ENCODE measurements at regions not wholly inside any gene's neighbourhood (a gene's known extent, or its start where the extent isn't known, plus 50 kb on each side); places are given as distances from the start of the nearest gene placed in this dataset.

DNA sequence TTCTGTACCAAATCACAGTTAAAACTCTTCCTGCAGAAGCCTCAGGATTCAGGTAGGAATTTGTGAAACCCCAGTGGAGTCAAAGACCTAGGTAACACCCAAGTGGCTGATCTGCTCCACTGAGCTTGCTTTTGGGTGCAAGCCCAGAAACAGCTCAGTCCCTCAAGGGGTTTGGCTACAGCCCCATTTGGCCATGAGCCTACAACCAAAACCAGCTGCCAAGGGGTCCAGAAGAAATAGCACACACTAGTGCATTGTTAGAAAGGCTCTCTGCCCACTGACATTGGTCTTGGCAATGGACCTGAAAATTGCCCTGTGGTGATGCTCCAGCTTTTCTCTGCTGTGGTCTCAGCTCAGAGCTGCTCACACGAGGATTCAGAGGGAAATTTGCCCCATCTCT is 577.4 kb upstream of the INTU start:
- Histone ChIP-seq H3K4me1 (no peaks in the 10 kb centered on the region), H3K27ac (no peak overlapping the region), H3K36me3 (ENCODE audit: insufficient read depth in 1 of 2, low read depth in 1 of 2) (no peaks in the 10 kb centered on the region), H3K9me3 (peaks cover 12% of the 10 kb centered on the region), H3K4me3 (no peak overlapping the region), H3K27me3 (ENCODE audit: insufficient read depth in 3 of 3, low read length in 2 of 3) (no peaks in the 10 kb centered on the region)
- ATAC-seq (no peak), DNase-seq (no peak)
- WGBS, 3 donors, result 12 to 23% (median 20%) methylated on average over 1 of the region's 1 CpG
- TF ChIP-seq, protein P1, sequence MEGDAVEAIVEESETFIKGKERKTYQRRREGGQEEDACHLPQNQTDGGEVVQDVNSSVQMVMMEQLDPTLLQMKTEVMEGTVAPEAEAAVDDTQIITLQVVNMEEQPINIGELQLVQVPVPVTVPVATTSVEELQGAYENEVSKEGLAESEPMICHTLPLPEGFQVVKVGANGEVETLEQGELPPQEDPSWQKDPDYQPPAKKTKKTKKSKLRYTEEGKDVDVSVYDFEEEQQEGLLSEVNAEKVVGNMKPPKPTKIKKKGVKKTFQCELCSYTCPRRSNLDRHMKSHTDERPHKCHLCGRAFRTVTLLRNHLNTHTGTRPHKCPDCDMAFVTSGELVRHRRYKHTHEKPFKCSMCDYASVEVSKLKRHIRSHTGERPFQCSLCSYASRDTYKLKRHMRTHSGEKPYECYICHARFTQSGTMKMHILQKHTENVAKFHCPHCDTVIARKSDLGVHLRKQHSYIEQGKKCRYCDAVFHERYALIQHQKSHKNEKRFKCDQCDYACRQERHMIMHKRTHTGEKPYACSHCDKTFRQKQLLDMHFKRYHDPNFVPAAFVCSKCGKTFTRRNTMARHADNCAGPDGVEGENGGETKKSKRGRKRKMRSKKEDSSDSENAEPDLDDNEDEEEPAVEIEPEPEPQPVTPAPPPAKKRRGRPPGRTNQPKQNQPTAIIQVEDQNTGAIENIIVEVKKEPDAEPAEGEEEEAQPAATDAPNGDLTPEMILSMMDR (IDR thresholded peaks at IDR 0.05), result no peak
- intact Hi-C loops (cut with DNase I), result no loop called here

DNA sequence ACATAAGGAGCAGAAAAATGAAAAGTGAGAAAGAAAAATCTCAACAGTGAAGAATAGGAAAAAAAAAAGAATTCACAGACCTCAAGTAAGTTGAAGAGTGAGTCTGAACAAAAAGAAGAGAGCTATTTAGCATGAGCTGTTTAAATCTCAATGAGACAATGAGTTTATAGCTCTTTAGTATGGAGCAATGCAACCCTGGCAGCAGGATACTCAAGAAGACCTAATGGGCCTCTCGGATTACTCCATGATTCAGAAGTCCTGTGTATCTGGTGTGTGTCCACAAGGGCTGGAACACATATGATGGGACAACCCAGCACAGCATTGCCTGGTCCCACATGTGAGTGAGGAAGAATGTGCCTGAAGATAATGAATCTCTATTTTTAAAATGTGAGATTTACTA is 563.1 kb upstream of the INTU start:
- 77 to 82% (median 79%) methylated on average over 1 of the region's 1 CpG for WGBS, 3 donors
- Histone ChIP-seq H3K4me3 (no peak overlapping the region), H3K36me3 (ENCODE audit: insufficient read depth in 1 of 2, low read depth in 1 of 2) (no peaks in the 10 kb centered on the region), H3K4me1 (no peaks in the 10 kb centered on the region), H3K27me3 (ENCODE audit: insufficient read depth in 3 of 3, low read length in 2 of 3) (no peaks in the 10 kb centered on the region), H3K27ac (no peak overlapping the region), H3K9me3 (no peaks in the 10 kb centered on the region)
- DNase-seq (no peak), ATAC-seq (no peak)
- intact Hi-C loops (cut with DNase I), result no loop called here
- TF ChIP-seq, protein P1 (IDR thresholded peaks at IDR 0.05), result no peak

DNA sequence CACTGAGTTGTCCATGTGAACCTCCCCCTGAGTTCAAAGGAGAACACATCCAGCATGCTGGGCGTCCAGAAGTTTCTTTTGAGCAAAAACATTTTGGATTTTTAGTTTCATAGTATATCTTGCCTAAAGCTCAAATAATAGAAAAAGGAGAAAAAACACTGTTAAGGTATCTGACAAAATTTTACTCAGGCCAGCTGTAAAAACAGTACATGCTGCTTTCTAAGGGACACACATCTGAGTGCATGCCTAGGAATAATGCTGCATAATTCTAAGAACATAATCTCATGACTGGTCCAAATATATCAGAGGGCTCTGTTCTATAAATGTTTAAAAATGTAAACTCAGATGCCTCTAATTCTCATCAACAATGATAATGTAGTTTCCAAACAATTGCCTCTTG is 561.3 kb upstream of the INTU start:
- Histone ChIP-seq H3K36me3 (ENCODE audit: insufficient read depth in 1 of 2, low read depth in 1 of 2) (no peaks in the 10 kb centered on the region), H3K27ac (no peak overlapping the region), H3K4me3 (no peak overlapping the region), H3K27me3 (ENCODE audit: insufficient read depth in 3 of 3, low read length in 2 of 3) (no peaks in the 10 kb centered on the region), H3K9me3 (no peaks in the 10 kb centered on the region), H3K4me1 (no peaks in the 10 kb centered on the region)
- intact Hi-C loops (cut with DNase I), result no loop called here
- DNase-seq (no peak), ATAC-seq (no peak)
- WGBS, 3 donors, result 74 to 85% (median 81%) methylated on average over 1 of the region's 1 CpG
- TF ChIP-seq, protein P1 (IDR thresholded peaks at IDR 0.05), result no peak

DNA sequence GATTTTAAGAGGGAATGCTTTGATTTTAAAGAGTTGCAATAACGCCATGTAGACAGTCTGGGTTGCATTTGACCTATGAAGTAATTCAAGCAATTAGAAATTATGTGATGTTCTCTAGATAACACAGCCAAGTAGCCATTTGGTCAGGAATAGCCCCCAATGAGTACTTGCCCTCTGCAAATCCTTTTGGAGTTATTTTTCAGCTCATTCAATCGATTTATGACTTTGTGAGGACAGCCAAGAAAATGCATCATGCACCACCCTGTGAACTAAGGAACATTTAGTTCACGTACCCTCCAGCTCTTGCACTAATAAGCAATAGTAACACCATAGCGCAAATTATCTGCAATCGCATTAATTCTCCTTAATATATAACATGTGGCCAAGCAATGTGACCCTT is 552.6 kb upstream of the INTU start:
- H3K4me1 ChIP-seq, result no peaks in the 10 kb centered on the region
- DNase-seq (no peak), ATAC-seq (no peak)
- no peak overlapping the region for H3K4me3 ChIP-seq
- TF ChIP-seq, protein P1 (IDR thresholded peaks at IDR 0.05), result no peak
- H3K9me3 ChIP-seq, result no peaks in the 10 kb centered on the region
- H3K27me3 ChIP-seq (ENCODE audit: insufficient read depth in 3 of 3, low read length in 2 of 3), result no peaks in the 10 kb centered on the region
- WGBS, 3 donors, result 63 to 75% (median 64%) methylated on average over 5 of the region's 5 CpGs
- H3K36me3 ChIP-seq (ENCODE audit: insufficient read depth in 1 of 2, low read depth in 1 of 2), result no peaks in the 10 kb centered on the region
- intact Hi-C loops (cut with DNase I), result no loop called here
- H3K27ac ChIP-seq, result no peak overlapping the region

DNA sequence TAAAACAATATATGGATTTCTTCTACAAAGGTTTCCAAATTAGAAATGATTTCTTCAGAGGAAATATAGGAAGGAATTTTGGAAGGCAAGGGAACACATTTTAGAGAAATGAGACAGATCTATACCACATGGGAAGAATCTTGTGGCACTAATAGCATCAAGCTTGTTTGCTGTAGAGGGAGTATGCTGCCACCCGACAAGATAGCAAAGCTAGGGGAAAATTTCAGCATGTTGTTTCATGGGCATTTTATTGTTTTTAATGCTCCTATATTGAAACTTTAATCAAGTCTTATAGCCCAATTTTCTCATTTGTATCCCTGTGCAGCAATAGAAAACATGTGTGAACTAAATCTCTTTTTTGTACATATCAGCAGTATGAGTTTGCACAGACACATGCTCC is 551.7 kb upstream of the INTU start:
- H3K4me1 ChIP-seq, result no peaks in the 10 kb centered on the region
- intact Hi-C loops (cut with DNase I), result no loop called here
- H3K27ac ChIP-seq, result no peak overlapping the region
- DNase-seq, result no peak
- ATAC-seq, result no peak
- no peaks in the 10 kb centered on the region for H3K9me3 ChIP-seq
- H3K4me3 ChIP-seq, result no peak overlapping the region
- TF ChIP-seq, protein P1 (IDR thresholded peaks at IDR 0.05), result no peak
- H3K36me3 ChIP-seq (ENCODE audit: insufficient read depth in 1 of 2, low read depth in 1 of 2), result no peaks in the 10 kb centered on the region
- H3K27me3 ChIP-seq (ENCODE audit: insufficient read depth in 3 of 3, low read length in 2 of 3), result no peaks in the 10 kb centered on the region
- WGBS, 3 donors, result 83 to 93% (median 84%) methylated on average over 1 of the region's 1 CpG

Data from psoas muscle (tissue), 7 donors.